ENCODE measurements at regions not wholly inside any gene's neighbourhood (a gene's known extent, or its start where the extent isn't known, plus 50 kb on each side); places are given as distances from the start of the nearest gene placed in this dataset.
A peak's percentile ranks its signal among the peaks of the same experiment; 100 is the strongest.

DNA sequence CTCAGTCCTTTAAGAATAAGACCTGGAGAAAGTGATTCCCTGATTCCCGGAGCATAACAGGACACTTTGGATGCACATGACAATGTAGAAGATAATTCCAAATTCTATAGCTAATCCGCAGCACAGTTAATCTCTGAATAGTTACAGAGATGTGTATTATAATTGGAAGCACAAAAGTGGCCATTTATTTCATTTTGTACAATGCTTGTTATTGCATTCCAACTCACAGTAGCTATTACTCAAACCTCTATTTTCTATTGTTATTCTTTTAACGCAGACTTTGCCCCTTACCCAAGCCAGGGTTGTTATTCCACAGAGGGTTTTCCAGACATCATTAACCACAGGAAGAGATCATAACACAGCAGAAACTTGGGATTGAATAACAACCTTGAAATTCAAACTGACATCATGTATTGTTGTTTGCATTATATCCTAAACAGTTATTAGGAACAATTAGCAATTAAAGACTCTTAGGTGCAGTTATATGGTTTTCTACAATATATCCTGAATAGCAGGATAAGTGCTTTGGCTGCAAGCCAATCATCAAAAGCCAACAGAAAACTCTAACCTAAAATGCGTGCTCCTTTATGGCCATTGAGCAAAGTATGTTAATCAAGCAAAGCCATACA is 984.0 kb upstream of the TENM3 start:
- DNase-seq (ENCODE audit: low read depth): no peak

GRCh38 chr4:181261279-181261678 is 981.9 kb upstream of the TENM3 start:
- DNase-seq (ENCODE audit: low read depth): no peak

- no peak for DNase-seq (ENCODE audit: low read depth)
Observed at GRCh38 chr4:181264893-181265292, 978.3 kb upstream of the TENM3 start.

GRCh38 chr4:181265370-181265769 is 977.8 kb upstream of the TENM3 start:
- no peak for DNase-seq (ENCODE audit: low read depth)

DNA sequence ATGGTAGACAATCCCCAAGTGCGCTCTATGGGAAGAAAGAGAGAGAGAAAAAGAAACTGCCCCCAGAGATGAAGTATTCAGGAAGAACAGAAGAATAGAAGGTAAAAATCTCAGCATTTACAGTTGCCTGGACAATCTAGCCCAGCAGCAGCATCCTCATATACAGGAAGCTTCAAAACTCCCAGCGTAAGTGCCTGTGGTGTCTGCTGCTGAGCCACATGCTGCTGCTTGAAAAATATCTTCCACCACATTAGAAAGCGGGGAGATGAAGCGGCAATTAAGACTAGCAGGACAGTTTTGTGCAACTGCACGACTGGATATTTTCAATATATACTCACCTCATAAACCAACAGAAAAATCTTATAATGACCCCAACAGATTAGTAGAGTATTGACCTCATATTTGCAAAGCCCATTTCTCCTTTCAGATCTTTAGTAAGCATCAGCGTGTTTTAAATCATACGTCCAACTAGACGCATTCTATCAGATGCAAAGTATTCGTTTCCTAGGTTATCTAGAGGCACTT is 972.0 kb upstream of the TENM3 start:
- no peak for DNase-seq (ENCODE audit: low read depth)

DNA sequence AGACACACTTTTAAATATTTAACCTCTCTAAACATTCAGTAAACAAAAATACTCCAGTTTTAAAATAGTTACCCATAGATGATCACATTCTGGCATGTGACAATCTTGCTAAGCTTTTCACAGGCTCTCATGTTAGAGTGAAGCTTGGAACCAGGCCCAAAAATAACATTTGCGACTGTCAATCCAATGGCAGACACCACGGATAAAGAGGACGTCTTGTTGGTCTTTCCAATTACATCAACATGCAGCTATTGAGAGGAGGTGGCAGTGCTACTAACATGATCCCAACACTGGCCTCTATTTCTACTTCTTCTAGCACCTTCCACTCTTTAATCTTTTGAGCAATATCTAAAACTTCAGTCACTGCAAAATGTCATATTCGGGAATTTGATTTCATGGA is 970.8 kb upstream of the TENM3 start:
- DNase-seq (ENCODE audit: low read depth): no peak

GRCh38 chr4:181278941-181279340 is 964.3 kb upstream of the TENM3 start:
- DNase-seq (ENCODE audit: low read depth): no peak

GRCh38 chr4:181281451-181281850 is 961.8 kb upstream of the TENM3 start:
- peak; percentile 20 for DNase-seq (ENCODE audit: low read depth)

DNA sequence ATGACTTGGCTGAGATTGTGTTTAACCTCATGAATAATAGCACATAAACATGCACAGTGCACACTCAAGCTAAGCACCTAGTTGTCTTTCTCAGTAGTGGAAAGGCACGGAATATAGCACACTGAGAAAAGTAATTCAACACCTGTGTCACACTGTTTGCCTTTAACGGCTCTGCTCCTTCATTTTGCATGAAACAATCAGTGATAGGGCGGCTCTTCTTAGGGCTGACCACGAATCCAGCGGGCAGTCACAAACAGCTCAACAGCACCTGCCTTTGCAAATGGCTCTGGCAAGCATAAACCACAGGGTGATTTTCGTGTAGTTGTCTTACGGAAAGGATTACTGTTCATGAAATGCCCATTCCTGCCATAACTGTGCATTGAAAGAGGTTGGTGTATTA is 954.0 kb upstream of the TENM3 start:
- DNase-seq (ENCODE audit: low read depth): no peak

DNA sequence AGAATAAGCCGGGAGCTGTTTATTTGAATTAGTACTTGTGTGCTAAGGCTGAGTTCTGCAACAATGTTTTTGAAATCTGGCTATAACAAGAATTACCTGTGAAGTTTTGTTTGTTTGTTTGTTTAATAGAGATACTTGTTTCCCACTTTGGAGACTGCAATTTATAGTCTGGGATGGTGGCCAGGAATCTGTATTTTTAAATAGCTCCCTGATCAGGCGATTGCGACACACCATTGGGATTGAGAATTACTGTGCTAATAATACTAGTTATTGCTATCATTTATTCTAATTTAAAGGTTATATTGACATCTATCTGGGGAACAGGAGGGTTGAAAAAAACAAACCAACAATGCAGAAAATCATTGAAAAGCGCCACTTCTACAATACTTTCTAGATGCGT is 951.6 kb upstream of the TENM3 start:
- no peak for DNase-seq (ENCODE audit: low read depth)

DNA sequence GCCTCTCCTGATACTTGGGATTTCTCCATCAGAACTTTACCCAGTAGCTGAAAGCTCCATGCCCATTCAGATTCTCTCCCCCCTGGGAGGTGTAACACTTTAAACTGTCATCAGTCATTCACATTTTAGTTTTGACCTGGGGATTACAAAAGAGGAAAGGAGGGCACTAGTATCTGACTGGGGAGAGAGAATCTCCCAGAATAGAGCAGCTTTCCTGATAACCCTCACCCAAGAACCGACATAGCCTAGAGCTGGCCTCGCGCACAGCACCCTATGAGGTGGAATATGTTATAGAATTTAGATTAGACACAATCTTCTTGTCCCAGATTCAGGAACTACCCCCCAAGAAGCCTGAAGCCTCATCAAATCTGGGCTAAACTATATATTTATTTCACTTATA is 950.2 kb upstream of the TENM3 start:
- no peak for DNase-seq (ENCODE audit: low read depth)

DNA sequence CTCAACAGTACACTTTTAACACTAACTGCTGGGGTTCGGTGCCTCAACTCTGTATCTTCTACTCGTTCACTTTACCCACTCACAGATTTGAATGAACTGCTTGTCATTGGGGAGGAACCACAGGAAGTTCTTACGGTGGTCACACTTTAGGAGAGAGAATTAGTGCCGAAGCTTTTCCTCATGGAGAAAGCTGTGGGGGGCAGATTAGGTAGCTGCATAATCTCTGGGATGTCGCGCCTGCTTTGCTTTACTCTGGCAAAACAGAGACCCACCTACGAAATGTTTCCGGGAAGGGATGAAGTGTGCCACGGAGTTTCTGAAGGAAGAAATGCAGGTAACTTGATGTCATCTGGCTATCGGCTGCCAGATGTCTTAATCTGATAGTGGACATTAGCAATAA is 949.7 kb upstream of the TENM3 start:
- DNase-seq (ENCODE audit: low read depth): no peak

- DNase-seq (ENCODE audit: low read depth): no peak
Observed at GRCh38 chr4:181294421-181294820, 948.8 kb upstream of the TENM3 start.

DNA sequence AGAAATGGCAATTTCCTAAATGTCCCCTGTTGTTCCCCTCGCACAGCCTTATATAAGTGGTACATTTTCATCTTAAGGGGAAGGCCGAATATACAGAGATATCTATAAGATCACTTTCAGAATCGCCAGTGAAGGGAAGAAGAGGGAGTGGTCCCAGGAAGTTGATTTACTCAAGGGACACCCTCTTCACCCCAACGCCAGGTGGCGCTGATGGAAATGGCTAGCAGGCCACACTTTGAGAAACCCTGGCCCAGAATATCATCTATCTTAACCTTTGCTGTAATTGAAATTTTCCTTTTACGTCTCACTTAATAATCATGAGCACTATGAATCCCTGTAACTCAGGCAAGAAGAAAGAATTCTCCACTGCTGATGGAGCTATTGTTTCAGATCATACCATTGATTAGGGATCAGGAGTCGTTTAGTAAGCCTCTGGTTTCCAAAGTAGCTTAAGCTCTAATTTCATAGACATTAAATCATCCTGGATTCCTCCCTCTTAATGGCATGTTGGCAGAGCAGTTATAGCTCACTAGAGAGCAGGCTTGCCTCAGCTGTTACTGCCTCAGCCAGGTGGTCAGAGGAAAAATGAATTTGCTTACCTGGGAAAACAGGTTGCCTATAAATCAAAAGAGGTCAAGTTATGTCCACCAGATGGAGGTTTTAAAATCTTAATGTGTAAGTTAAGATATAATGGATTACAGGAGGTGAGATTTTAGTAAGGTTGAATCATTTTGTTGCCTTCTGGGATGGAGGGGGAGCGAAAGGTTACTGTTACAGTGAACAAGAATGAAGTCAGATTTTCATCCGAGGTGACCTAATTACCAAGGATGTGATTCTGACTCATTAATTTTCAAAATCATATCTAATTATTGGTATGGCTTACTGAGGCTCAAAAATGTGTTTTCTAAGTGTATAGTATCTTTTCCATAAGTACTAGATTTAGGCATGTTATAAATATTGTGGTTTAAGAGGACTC is 941.2 kb upstream of the TENM3 start:
- DNase-seq (ENCODE audit: low read depth): peak; percentile 8

DNA sequence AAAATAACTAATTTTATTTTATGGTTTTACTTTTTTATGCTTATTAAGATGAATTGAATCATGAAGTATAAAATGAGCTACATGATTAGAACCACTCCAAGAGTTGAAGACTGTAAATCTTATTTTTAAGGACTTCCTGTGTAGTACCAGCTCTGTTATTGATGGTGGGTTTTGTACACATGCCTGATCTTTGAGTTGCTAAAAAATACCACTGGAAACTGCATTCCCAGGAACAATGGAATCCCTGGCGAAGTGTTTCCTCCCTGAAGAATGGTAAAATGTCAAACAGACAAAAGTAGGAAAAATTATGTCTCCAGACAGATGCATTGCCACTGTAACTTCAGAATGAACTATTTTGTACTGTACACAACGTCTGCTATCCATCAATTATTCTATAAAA is 935.4 kb upstream of the TENM3 start:
- no peak for DNase-seq (ENCODE audit: low read depth)

- no peak for DNase-seq (ENCODE audit: low read depth)
Observed at GRCh38 chr4:181308476-181309312, 934.5 kb upstream of the TENM3 start.

DNA sequence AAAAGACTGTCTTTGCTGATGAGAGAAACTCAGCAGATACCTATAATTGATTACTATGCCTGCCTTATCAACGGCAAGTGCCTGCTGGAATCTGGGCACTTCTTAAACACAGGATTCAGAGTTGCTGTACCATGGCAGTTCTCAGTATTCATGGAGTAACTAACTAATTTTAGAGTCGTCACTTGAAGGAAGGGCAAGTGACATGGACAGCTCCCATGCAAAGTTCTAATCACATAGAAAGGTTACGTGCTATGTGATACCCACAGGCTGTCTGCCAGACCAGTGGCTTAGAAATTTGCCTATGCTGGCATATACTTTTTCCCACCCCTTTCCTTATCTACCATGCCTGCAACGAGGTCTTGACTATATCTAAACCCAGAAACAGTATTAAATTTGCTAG is 931.1 kb upstream of the TENM3 start:
- no peak for DNase-seq (ENCODE audit: low read depth)

DNA sequence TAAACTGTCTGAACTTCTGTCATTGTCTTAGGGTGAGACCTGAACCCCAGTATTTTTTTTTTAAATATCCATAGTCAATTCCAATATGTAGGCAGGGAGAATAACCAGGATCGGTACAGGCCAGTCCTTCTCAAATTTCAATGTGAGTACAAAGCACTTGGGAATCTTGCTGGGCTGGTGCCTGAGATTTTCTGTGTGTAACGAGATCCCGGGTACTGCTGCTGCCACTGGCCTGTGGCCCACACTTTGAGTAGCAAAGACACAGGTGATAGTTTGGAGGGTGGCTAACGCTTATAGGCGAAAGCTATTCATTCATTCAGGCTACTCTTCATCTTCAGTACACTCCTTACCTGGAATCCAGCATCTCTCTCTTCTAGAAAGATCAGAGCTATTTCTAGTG is 923.6 kb upstream of the TENM3 start:
- DNase-seq (ENCODE audit: low read depth): no peak

DNA sequence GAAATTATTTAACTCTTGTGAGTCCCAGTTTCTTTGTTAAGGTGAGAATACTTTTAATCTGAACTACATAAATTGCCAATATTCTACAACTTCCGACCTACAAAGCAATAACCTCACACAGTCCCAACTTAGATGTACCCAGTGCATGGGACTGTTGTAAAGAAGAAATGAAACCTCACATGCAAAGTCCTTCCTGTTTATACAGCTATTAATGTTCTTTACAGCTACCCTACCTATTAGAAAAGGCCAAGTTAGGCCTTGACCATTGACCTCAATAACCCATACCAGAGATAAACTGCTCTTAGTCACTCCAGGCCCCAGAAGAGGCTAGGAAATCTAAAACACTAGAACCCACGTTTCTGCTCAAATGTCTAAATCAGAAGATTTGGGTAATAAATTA is 920.1 kb upstream of the TENM3 start:
- no peak for DNase-seq (ENCODE audit: low read depth)

DNA sequence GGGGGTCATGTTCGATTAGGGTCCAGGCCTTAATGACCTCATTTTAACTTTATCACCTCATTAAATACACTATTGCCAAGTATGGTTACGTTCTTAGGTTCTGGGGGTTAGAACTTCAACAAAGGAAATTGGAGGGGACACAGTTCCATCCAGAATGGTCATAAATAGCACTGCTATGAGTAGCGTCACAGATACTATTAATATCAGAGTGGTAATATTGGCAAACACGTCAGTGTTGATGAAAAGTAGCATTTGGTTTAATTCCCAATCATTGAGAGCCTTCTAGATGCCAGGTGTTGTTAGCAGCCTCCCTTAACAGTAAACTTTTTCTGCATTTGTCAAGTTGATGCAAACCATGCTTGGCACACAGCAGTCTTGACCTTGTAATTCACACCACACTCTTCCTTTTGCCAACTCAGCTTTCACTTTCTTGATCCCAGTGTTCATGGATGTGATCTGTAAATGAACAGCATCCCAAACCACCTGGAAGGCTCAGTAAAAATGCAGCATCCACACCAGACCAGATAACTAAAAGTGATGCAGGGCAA is 912.5 kb upstream of the TENM3 start:
- DNase-seq (ENCODE audit: low read depth): no peak

DNA sequence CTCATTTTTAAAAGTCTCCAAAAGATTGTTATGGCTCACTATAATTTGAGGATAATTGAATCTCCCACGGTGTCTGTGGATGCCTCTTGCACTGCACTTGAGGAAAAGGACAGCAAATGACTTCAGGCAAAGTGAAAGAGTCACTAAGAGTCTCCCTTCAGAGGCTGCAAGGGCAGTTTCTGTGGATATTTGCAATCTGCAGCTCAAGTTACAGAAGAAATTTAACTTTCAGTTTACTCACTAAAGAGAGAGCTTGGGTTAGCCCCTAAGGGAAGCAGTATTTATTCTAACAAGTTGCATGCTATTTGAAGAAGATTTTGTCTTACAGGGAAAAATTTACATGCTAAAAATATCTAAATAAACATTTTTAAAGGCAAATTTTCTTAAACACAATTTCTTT is 912.0 kb upstream of the TENM3 start:
- no peak for DNase-seq (ENCODE audit: low read depth)

DNA sequence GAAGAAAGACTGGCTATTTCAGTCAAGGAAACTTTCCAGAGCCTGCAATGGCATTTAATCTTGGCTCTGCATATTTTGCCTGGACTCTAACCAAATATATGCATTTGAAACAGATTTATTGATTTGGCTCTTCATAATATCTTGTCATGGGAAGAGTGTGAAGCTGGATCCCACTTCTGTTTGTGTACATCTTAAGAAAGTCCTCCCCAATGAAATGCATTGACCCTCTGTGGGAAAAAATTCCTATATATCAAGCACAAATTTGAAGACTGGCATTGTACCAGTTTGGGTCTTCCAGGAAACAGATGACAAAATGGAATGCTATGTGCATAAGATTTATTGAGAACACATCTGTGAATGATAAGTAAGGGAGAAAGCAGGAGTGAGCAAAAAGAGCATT is 897.3 kb upstream of the TENM3 start:
- no peak for DNase-seq (ENCODE audit: low read depth)

Data from RPMI7951 (cell line).